ENCODE measurements at regions not wholly inside any gene's neighbourhood (a gene's known extent, or its start where the extent isn't known, plus 50 kb on each side); places are given as distances from the start of the nearest gene placed in this dataset.

DNA sequence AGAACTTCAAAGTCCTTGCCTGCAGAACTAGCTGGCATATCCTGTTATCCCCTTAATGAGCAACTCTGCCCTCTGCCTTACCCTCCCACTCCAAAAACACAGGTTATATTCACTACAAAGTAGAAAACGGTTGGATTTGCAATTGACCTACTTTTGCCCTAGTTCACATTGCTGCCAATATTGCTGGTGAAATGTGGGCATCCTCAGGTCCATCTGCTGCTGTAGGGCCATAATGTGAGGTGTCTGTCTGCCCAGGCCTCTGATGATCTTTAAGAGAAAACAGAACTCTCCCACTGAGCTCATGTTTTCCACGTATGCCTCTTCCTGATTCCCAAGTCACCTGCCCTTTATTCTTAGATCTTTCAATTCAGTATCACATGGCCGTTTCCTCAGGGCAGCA, 294.0 kb upstream of the CDH20 start:
- H3K9me2 ChIP-seq (ENCODE audit: low read depth, low read length): no peaks in the 10 kb centered on the region
- no peak overlapping the region for H3K4me2 ChIP-seq (ENCODE audit: low read length)
- H3K27me3 ChIP-seq (ENCODE audit: insufficient read depth, low read length): no peaks in the 10 kb centered on the region
- no peaks in the 10 kb centered on the region for H3K36me3 ChIP-seq (ENCODE audit: insufficient read depth, low read length)
- H3K9ac ChIP-seq (ENCODE audit: low read length): no peak overlapping the region
- no peaks in the 10 kb centered on the region for H3F3A ChIP-seq (ENCODE audit: insufficient read depth, low read length)
- no peak overlapping the region for H3K4me3 ChIP-seq (ENCODE audit: low read depth, low read length, poor library complexity, severe bottlenecking)
- H2AFZ ChIP-seq (ENCODE audit: low read length): no peak overlapping the region
- TF ChIP-seq, protein P1, sequence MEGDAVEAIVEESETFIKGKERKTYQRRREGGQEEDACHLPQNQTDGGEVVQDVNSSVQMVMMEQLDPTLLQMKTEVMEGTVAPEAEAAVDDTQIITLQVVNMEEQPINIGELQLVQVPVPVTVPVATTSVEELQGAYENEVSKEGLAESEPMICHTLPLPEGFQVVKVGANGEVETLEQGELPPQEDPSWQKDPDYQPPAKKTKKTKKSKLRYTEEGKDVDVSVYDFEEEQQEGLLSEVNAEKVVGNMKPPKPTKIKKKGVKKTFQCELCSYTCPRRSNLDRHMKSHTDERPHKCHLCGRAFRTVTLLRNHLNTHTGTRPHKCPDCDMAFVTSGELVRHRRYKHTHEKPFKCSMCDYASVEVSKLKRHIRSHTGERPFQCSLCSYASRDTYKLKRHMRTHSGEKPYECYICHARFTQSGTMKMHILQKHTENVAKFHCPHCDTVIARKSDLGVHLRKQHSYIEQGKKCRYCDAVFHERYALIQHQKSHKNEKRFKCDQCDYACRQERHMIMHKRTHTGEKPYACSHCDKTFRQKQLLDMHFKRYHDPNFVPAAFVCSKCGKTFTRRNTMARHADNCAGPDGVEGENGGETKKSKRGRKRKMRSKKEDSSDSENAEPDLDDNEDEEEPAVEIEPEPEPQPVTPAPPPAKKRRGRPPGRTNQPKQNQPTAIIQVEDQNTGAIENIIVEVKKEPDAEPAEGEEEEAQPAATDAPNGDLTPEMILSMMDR (IDR thresholded peaks at IDR 0.05; ENCODE audit: low read length): no peak
- no peak for TF ChIP-seq EZH2 (IDR thresholded peaks at IDR 0.05; ENCODE audit: borderline replicate concordance, low read length)
- no peaks in the 10 kb centered on the region for H3K4me1 ChIP-seq (ENCODE audit: insufficient read depth, low read length, severe bottlenecking)
- no peaks in the 10 kb centered on the region for H3K9me3 ChIP-seq (ENCODE audit: low read length)
- no peak overlapping the region for H3K27ac ChIP-seq (ENCODE audit: low read depth, low read length, poor library complexity, severe bottlenecking)
- no peaks in the 10 kb centered on the region for H3K79me2 ChIP-seq (ENCODE audit: insufficient read depth, low read length)
- no peaks in the 10 kb centered on the region for H4K20me1 ChIP-seq (ENCODE audit: insufficient read depth, low read length)

DNA sequence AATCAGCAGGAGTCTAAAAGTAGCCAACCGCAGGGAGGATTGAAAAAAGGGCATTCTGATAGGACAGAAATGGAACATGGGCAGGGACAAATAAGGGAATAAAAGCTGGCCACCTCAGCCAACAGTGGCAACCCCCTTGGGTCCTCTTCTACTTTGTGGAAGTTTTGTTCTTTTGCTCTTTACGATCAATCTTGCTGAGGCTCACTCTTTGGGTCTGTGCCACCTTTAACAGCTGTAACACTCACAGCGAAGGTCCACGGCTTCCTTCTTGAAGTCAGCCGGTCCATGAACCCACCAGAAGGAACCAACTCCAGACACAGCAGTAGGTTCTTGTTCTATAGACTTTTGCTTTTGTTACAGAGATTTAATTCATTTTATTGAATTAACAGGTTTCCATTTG, 285.4 kb upstream of the CDH20 start:
- Histone ChIP-seq H3K9me2 (ENCODE audit: low read depth, low read length) (no peaks in the 10 kb centered on the region), H3K4me1 (ENCODE audit: insufficient read depth, low read length, severe bottlenecking) (no peaks in the 10 kb centered on the region), H3K79me2 (ENCODE audit: insufficient read depth, low read length) (no peaks in the 10 kb centered on the region), H3K9ac (ENCODE audit: low read length) (no peak overlapping the region), H3K36me3 (ENCODE audit: insufficient read depth, low read length) (no peaks in the 10 kb centered on the region), H2AFZ (ENCODE audit: low read length) (no peak overlapping the region), H3K27ac (ENCODE audit: low read depth, low read length, poor library complexity, severe bottlenecking) (no peak overlapping the region), H3K4me2 (ENCODE audit: low read length) (no peak overlapping the region), H3F3A (ENCODE audit: insufficient read depth, low read length) (no peaks in the 10 kb centered on the region), H4K20me1 (ENCODE audit: insufficient read depth, low read length) (no peaks in the 10 kb centered on the region), H3K9me3 (ENCODE audit: low read length) (no peaks in the 10 kb centered on the region; the same call in 1 of the 2 replicates), H3K4me3 (ENCODE audit: low read depth, low read length, poor library complexity, severe bottlenecking) (no peak overlapping the region), H3K27me3 (ENCODE audit: insufficient read depth, low read length) (no peaks in the 10 kb centered on the region)
- no peak for TF ChIP-seq EZH2 (IDR thresholded peaks at IDR 0.05; ENCODE audit: borderline replicate concordance, low read length)

DNA sequence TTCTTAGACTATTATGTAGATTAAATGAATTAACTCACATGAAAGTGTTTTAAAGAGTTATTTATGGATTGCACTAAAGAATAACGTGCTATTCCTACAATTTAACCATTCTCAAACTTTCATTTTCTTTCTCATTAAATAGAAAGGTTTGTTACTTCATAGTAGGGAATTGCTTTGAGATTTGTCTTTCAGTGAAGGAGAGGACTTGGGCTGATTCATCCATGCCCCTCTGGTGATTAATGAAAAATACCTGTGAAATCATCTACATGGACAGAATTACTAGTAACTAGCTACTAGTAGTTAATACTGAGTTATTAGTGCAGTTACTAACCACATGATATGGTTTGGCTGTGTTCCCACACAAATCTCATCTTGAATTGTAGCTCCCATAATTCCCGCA, 275.8 kb upstream of the CDH20 start:
- Histone ChIP-seq H3K4me3 (ENCODE audit: low read depth, low read length, poor library complexity, severe bottlenecking) (no peak overlapping the region), H3F3A (ENCODE audit: insufficient read depth, low read length) (no peaks in the 10 kb centered on the region), H2AFZ (ENCODE audit: low read length) (no peak overlapping the region), H3K4me1 (ENCODE audit: insufficient read depth, low read length, severe bottlenecking) (peaks cover 7% of the 10 kb centered on the region), H4K20me1 (ENCODE audit: insufficient read depth, low read length) (no peaks in the 10 kb centered on the region), H3K79me2 (ENCODE audit: insufficient read depth, low read length) (no peaks in the 10 kb centered on the region), H3K9me2 (ENCODE audit: low read depth, low read length) (no peaks in the 10 kb centered on the region), H3K9ac (ENCODE audit: low read length) (no peak overlapping the region), H3K27ac (ENCODE audit: low read depth, low read length, poor library complexity, severe bottlenecking) (no peak overlapping the region), H3K9me3 (ENCODE audit: low read length) (no peaks in the 10 kb centered on the region; the same call in 1 of the 2 replicates), H3K36me3 (ENCODE audit: insufficient read depth, low read length) (no peaks in the 10 kb centered on the region), H3K4me2 (ENCODE audit: low read length) (no peak overlapping the region), H3K27me3 (ENCODE audit: insufficient read depth, low read length) (no peaks in the 10 kb centered on the region)
- TF ChIP-seq EZH2 (IDR thresholded peaks at IDR 0.05; ENCODE audit: borderline replicate concordance, low read length): no peak
- TF ChIP-seq, protein P1 (IDR thresholded peaks at IDR 0.05; ENCODE audit: low read length): no peak

DNA sequence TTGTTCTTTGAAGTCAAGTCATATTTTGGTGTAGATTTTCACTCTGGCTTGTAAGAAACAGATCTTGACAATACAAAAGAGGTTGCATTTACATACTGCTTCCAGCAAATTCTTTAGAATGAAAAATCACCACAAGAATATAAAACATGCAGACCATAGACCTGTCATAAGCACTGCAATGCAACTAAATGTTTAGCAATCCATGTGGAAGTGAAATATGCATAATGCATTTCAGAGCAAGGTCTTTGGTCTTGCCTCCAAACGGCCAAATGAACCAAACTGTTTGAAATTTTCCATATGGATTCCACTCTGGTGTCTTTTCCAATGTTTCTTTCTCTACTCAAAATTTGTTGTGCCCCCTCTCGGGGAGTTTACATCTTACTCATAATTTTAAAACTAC, 271.0 kb upstream of the CDH20 start:
- H2AFZ ChIP-seq (ENCODE audit: low read length): no peak overlapping the region
- H3K4me2 ChIP-seq (ENCODE audit: low read length): no peak overlapping the region
- H4K20me1 ChIP-seq (ENCODE audit: insufficient read depth, low read length): no peaks in the 10 kb centered on the region
- no peak overlapping the region for H3K4me3 ChIP-seq (ENCODE audit: low read depth, low read length, poor library complexity, severe bottlenecking)
- H3K79me2 ChIP-seq (ENCODE audit: insufficient read depth, low read length): no peaks in the 10 kb centered on the region
- no peaks in the 10 kb centered on the region for H3K36me3 ChIP-seq (ENCODE audit: insufficient read depth, low read length)
- no peak overlapping the region for H3K27ac ChIP-seq (ENCODE audit: low read depth, low read length, poor library complexity, severe bottlenecking)
- H3K9me2 ChIP-seq (ENCODE audit: low read depth, low read length): no peaks in the 10 kb centered on the region
- peaks cover 21% of the 10 kb centered on the region for H3K4me1 ChIP-seq (ENCODE audit: insufficient read depth, low read length, severe bottlenecking)
- H3K9ac ChIP-seq (ENCODE audit: low read length): no peak overlapping the region
- TF ChIP-seq, protein P1 (IDR thresholded peaks at IDR 0.05; ENCODE audit: low read length): no peak
- no peak for TF ChIP-seq EZH2 (IDR thresholded peaks at IDR 0.05; ENCODE audit: borderline replicate concordance, low read length)
- no peaks in the 10 kb centered on the region for H3K27me3 ChIP-seq (ENCODE audit: insufficient read depth, low read length)
- no peaks in the 10 kb centered on the region for H3F3A ChIP-seq (ENCODE audit: insufficient read depth, low read length)
- no peaks in the 10 kb centered on the region for H3K9me3 ChIP-seq (ENCODE audit: low read length)

All from OCI-LY1 (cell line).